GM18502 (cell line): ENCODE measurements at regions not wholly inside any gene's neighbourhood (a gene's known extent, or its start where the extent isn't known, plus 50 kb on each side); places are given as distances from the start of the nearest gene placed in this dataset.
"Not testable (repeated sequence)": the region's sequence is repeated elsewhere in the genome, so short reads cannot be mapped to it uniquely, and the experiment has no call there.

ENCODE experiments used
- ATAC-seq: cut with Tn5 transposase; IDR thresholded peaks from one replicate; pipeline ENCODE4 v1.9.1; 2021; ENCODE audit warnings: mild to moderate bottlenecking; ENCODE audit not compliant: unreplicated experiment, poor library complexity

GRCh38 chr11:98600103-98600502 lies 420.6 kb upstream of the CNTN5 start:
- no peak for ATAC-seq

DNA sequence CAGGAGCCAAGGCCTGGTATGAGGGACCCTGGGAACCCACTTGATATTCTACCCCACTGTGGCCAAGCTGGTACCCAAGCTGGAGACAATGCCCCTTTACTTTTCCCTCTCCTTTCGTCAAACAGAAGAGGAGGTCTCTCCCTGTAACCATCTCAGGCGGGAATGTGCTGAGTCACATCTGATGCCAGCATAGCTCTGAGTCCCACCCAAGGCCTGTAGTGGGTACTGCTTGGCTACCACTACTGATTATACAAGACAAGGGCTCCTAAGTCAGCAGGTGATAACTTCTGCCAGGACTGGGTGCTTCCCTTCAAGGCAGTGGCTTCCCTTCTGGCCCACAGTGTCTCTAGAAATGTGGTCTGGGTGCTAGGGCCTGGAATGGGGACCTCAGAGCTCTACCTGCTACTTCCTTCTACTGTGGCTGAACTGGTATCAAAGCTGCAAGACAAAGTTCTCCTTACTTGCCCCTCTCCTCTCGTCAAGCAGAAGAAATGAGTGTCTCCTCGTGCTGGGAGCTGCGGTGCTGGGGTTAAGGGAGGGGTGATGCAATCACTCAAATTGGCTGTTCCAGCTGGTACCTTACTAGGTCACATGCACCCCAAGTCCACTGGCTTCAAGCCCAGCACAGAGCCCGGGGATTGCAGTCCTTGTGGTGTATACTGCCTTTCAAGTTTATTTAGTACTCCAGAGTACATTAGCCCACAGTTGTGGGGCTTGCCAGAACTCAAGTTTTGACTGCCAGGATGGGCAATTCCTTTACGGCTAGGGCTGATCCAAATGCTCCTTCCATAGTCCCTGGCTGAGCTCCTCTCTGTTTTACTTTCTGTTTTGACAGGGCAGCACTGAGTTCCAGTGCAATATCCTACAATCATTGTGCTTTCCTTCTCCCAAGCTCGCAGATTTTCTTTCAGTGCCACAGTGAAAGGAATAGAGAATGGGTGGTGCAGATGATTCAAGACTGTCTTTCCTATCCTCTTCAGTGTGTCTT lies 419.7 kb upstream of the CNTN5 start:
- no peak for ATAC-seq

DNA sequence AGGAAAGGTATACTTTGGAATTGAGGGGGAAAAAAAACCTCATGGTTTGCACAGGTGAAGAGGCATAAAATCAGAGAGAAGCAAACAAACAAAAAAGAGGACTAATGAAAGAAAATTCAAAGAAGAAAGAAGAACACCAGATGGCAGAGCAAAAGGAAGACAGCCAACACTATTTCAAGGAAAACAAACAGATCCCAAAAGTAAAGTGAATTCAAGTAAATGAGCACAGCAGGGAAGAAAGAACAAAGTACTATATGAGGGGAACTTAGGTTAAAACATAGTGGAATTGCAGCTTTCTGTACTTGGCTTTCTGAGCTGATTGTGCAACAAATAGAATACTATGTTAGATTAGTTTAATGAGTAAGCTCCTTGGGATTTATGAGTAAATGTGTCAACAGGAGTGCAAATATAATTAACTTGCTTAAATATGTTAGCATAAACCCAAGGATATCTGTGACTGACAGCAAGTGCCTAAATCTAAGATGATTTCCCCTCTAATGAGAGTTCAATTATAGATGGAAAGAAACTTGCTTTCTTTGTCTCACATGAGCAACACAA lies 404.6 kb upstream of the CNTN5 start:
- ATAC-seq, result no peak

- ATAC-seq, result no peak
These were observed 399.0 kb upstream of the CNTN5 start for GRCh38 chr11:98621767-98622166.

GRCh38 chr11:98625526-98625925 lies 395.2 kb upstream of the CNTN5 start:
- ATAC-seq, result no peak

GRCh38 chr11:98630736-98631135 lies 390.0 kb upstream of the CNTN5 start:
- no peak for ATAC-seq

- no peak for ATAC-seq
These were observed 363.0 kb upstream of the CNTN5 start for GRCh38 chr11:98657711-98658110.

GRCh38 chr11:98659431-98659830 lies 361.3 kb upstream of the CNTN5 start:
- no peak for ATAC-seq

- ATAC-seq, result no peak
These were observed 346.4 kb upstream of the CNTN5 start for GRCh38 chr11:98674390-98674789.

DNA sequence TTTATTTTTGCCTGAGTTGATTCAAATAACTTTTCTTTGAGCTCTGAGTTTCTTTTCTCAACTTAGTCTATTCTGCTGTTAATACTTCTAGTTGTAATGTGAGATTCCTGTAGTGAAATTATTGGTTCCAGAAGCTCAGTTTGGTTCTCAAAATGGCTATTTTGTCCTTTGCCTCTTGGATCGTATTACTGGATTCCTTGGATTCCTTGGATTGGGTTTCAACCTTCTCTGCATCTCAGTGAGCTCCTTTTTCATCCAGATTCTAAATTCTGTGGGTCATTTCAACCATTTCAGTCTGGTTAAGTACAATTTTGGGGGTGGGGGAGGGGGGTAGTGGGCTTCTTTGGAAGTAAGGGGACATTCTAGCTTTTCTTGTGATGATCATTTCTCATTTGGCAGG lies 341.1 kb upstream of the CNTN5 start:
- no peak for ATAC-seq

- no peak for ATAC-seq
These were observed 319.2 kb upstream of the CNTN5 start for GRCh38 chr11:98701541-98701940.

DNA sequence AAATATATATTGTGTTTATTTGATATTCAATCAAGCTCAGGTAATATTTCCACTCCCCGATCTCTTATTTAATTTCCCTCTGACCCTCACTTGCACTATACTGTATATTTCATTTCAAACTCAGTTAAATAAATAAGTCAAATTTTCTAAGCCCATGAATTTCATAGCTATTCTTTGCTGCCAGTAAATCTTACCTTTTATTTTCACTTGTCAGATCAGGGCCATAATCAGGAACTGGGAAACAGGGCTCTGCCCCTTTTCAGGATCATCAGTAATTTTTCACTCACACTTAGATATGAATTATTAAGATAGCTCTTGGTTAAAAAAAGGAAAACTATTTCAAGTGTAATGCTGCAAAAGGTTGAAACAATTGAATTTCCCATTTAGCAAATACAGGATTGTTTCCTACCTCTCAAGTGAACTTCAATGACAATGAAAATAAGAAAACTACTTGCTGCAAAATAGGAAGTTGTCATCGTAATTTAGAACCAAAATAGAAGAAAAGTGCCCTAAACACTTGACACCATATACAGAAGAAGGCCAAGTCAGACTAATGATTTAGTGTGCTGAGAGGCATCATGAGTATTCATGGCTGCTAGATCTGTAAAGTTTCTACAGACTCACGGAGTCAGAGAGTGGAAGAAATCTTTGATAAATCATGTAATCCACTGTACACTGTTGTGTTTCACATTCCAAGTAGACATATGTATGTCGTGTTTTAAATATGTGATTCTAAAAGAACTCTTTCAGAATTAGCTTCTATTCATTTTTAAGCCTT lies 316.8 kb upstream of the CNTN5 start:
- ATAC-seq, result no peak

- ATAC-seq, result no peak
These were observed 310.7 kb upstream of the CNTN5 start for GRCh38 chr11:98710026-98710425.

- no peak for ATAC-seq
These were observed 309.8 kb upstream of the CNTN5 start for GRCh38 chr11:98710986-98711385.

- no peak for ATAC-seq
These were observed 299.8 kb upstream of the CNTN5 start for GRCh38 chr11:98720951-98721350.

GRCh38 chr11:98725471-98725870 lies 295.3 kb upstream of the CNTN5 start:
- ATAC-seq, result no peak

DNA sequence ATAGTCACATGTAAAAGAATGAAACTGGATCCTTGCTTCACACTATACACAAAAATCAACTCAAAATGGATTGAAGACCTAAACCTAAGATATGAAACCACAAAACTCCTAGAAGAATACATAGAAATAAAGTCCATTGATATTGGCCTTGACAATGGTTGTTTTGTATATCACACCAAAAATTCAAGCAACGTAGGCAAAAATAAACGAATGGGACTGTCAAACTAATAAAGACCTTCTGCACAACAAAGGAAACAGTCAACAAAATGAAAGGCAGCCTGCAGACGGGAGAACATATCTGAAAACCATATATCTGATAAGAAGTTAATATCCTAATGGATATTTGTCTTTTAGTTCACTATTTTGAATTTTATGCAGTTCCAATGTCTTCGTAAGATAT lies 292.3 kb upstream of the CNTN5 start:
- ATAC-seq, result no peak

DNA sequence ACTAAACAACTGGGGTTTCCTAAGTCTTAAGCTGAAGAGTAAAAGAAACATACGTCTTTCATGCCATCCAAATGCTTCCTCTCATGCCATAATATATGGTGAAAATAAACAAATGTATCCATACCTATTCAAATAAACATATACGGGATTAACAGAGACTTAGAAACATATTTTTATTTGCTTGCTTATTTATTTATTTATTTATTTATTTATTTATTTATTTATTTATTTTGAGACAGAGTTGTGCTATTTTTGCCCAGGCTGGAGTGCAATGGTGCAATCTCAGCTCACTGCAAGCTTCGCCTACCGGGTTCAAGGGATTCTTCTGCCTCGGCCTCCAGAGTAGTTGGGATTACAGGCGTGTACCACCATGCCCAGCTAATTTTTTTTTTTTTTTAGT lies 291.6 kb upstream of the CNTN5 start:
- ATAC-seq, result no peak

- no peak for ATAC-seq
These were observed 287.8 kb upstream of the CNTN5 start for GRCh38 chr11:98732947-98733346.

- not testable (repeated sequence) for ATAC-seq
These were observed 287.4 kb upstream of the CNTN5 start for GRCh38 chr11:98733378-98733777.

GRCh38 chr11:98734686-98735085 lies 286.1 kb upstream of the CNTN5 start:
- no peak for ATAC-seq
